Body of pancreas (tissue), 4 donors: ENCODE measurements at regions not wholly inside any gene's neighbourhood (a gene's known extent, or its start where the extent isn't known, plus 50 kb on each side); places are given as distances from the start of the nearest gene placed in this dataset.
"Not testable (repeated sequence)": the region's sequence is repeated elsewhere in the genome, so short reads cannot be mapped to it uniquely, and the experiment has no call there.

ENCODE experiments used
- CTCF ChIP-seq, 7 experiments: fragments of 450-650 bp in 4 of 7; fragments of 200-600 bp in 3 of 7; sonication (generic) in 3 of 7; IDR thresholded peaks; one replicate each; pipeline ENCODE4 v1.5.1; 2016 to 2019; ENCODE audit warnings: antibody characterized with exemption in 7 of 7
- POLR2A ChIP-seq, 3 donors: fragments of 450-650 bp; IDR thresholded peaks; one replicate each; pipeline ENCODE4 v1.6.1; 2016; ENCODE audit warnings: antibody characterized with exemption in 3 of 3, mild to moderate bottlenecking in 2 of 3

GRCh38 chr9:39551544-39551943 is 196.1 kb downstream of the SPATA31A1 start:
- not testable (repeated sequence) for TF ChIP-seq CTCF, POLR2A (IDR thresholded peaks at IDR 0.05)
